Fibroblast of lung (primary cell): ENCODE measurements at regions not wholly inside any gene's neighbourhood (a gene's known extent, or its start where the extent isn't known, plus 50 kb on each side); places are given as distances from the start of the nearest gene placed in this dataset.

Experiments used
- EZH2 ChIP-seq: IDR thresholded peaks from 2 replicates; pipeline ENCODE4 v1.5.1; 2012; ENCODE audit warnings: low read length, control low read depth, mild to moderate bottlenecking; ENCODE audit errors: missing control alignments
- TF ChIP-seq, protein P1 (sequence below), 2 donors: IDR thresholded peaks in 1 of 2; conservative IDR thresholded peaks in 1 of 2; 1 replicate in 1 of 2; 2 replicates in 1 of 2; pipeline ENCODE4 v1.5.1; 2011 to 2012; ENCODE audit warnings: low read length in 2 of 2, control low read depth in 1 of 2, inconsistent platforms in 1 of 2, low read depth in 1 of 2, mild to moderate bottlenecking in 1 of 2

DNA sequence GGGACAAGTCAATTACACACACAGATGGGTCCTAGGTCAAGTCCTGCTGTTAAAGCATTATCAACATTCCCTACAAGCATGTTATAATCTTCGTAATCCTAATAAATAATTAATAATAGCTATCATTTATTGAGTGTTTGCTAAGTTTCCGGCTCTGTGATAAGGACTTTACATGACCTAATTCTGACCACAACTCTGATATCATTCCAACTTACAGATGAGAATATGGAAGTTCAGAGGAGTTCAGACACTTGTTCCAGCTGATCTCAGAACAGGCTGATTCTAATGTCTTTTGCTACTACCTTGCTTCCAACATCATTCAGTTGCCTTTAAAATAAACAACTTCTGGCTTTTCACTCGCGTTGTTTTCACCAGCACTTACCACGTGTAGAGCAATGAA lies 770.1 kb upstream of the CXADR start:
- TF ChIP-seq, protein P1, sequence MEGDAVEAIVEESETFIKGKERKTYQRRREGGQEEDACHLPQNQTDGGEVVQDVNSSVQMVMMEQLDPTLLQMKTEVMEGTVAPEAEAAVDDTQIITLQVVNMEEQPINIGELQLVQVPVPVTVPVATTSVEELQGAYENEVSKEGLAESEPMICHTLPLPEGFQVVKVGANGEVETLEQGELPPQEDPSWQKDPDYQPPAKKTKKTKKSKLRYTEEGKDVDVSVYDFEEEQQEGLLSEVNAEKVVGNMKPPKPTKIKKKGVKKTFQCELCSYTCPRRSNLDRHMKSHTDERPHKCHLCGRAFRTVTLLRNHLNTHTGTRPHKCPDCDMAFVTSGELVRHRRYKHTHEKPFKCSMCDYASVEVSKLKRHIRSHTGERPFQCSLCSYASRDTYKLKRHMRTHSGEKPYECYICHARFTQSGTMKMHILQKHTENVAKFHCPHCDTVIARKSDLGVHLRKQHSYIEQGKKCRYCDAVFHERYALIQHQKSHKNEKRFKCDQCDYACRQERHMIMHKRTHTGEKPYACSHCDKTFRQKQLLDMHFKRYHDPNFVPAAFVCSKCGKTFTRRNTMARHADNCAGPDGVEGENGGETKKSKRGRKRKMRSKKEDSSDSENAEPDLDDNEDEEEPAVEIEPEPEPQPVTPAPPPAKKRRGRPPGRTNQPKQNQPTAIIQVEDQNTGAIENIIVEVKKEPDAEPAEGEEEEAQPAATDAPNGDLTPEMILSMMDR (conservative IDR thresholded peaks at IDR 0.05 in 1 of 2, IDR thresholded peaks at IDR 0.05 in 1 of 2; ENCODE audit: low read depth in 1 of 2, low read length in 2 of 2), result no peak
- TF ChIP-seq EZH2, result no peak
